ENCODE measurements at regions not wholly inside any gene's neighbourhood (a gene's known extent, or its start where the extent isn't known, plus 50 kb on each side); places are given as distances from the start of the nearest gene placed in this dataset.

- TF ChIP-seq EZH2 (IDR thresholded peaks at IDR 0.05; ENCODE audit: insufficient read depth, poor library complexity, severe bottlenecking) (no peak), EZH2phosphoT487 (IDR thresholded peaks at IDR 0.05; ENCODE audit: insufficient read depth, low read depth) (no peak)
Measured at GRCh38 chr7:156523447-156524048, 117.0 kb upstream of the RNF32 start.

All from GM23248 (cell line).